HepG2 (cell line): ENCODE measurements at regions not wholly inside any gene's neighbourhood (a gene's known extent, or its start where the extent isn't known, plus 50 kb on each side); places are given as distances from the start of the nearest gene placed in this dataset.

Experiments used
- AKNA ChIP-seq: sonication (generic); formaldehyde crosslinking; IDR thresholded peaks from 2 replicates; pipeline ENCODE4 v1.4.0; 2020; ENCODE audit warnings: missing genetic modification reagents, borderline replicate concordance
- CTCF ChIP-seq: sonication (generic); formaldehyde crosslinking; IDR thresholded peaks from 2 replicates; pipeline ENCODE4 v1.5.0; 2020; ENCODE audit warnings: mild to moderate bottlenecking, missing genetic modification reagents, moderate library complexity
- IKZF5 ChIP-seq: IDR thresholded peaks from 2 replicates; pipeline ENCODE4 v1.6.1; 2018; ENCODE audit warnings: missing genetic modification reagents, mild to moderate bottlenecking, missing compliant biosample characterization
- MAFF ChIP-seq: IDR thresholded peaks from 2 replicates; pipeline ENCODE4 v1.6.1; 2011; ENCODE audit warnings: low read depth, low read length, improper control_type of control experiment
- MXI1 ChIP-seq: IDR thresholded peaks from 3 replicates; pipeline ENCODE4 v1.6.1; 2012; ENCODE audit warnings: low read depth, low read length, inconsistent platforms, borderline replicate concordance
- RBFOX2 ChIP-seq: fragments of 200-400 bp; formaldehyde crosslinking; IDR thresholded peaks from 2 replicates; pipeline ENCODE4 v1.6.1; 2017; ENCODE audit warnings: low read depth, mild to moderate bottlenecking, low read length
- SALL1 ChIP-seq: sonication (generic); formaldehyde crosslinking; IDR thresholded peaks from 2 replicates; pipeline ENCODE4 v1.8.0; 2022; ENCODE audit warnings: mild to moderate bottlenecking, missing genetic modification reagents
- ZNF234 ChIP-seq: sonication (generic); formaldehyde crosslinking; conservative IDR thresholded peaks from 2 replicates; pipeline ENCODE4 v1.5.1; 2020; ENCODE audit warnings: mild to moderate bottlenecking, missing genetic modification reagents
- ZNF691 ChIP-seq: sonication (generic); formaldehyde crosslinking; IDR thresholded peaks from 2 replicates; pipeline ENCODE4 v1.4.0; 2020; ENCODE audit warnings: missing genetic modification reagents, low read depth, mild to moderate bottlenecking, borderline replicate concordance
- ZNF776 ChIP-seq: sonication (generic); formaldehyde crosslinking; IDR thresholded peaks from 2 replicates; pipeline ENCODE4 v1.4.0; 2020; ENCODE audit warnings: mild to moderate bottlenecking, missing genetic modification reagents

- TF ChIP-seq AKNA (CRISPR knock-in tag) (no peak), IKZF5 (CRISPR knock-in tag) (no peak), MXI1 (no peak), ZNF234 (no peak), ZNF776 (CRISPR knock-in tag) (no peak), MAFF (no peak), SALL1 (no peak), RBFOX2 (no peak), ZNF691 (CRISPR knock-in tag) (no peak), CTCF (no peak)
- TF ChIP-seq, all 625 proteins: peak for 0
Measured at GRCh38 chr13:34638897-34639296, 303.2 kb upstream of the NBEA start (continued).
